SK-N-SH (cell line): ENCODE measurements at regions not wholly inside any gene's neighbourhood (a gene's known extent, or its start where the extent isn't known, plus 50 kb on each side); places are given as distances from the start of the nearest gene placed in this dataset.

Source experiments
- EP300 ChIP-seq, 2 experiments: IDR thresholded peaks; 2 replicates each; pipeline versions ENCODE4 v1.4.0 to v1.6.1; 2012; ENCODE audit warnings: borderline replicate concordance in 1 of 2, low read depth in 1 of 2, low read length in 1 of 2
- YY1 ChIP-seq: IDR thresholded peaks from 2 replicates; pipeline ENCODE4 v1.4.0; 2012; ENCODE audit warnings: low read depth, mild to moderate bottlenecking

- TF ChIP-seq YY1 (no peak), EP300 (IDR thresholded peaks at IDR 0.05; ENCODE audit: borderline replicate concordance in 1 of 2, low read depth in 1 of 2, low read length in 1 of 2) (no peak)
Measured at GRCh38 chr21:25489673-25490072, 117.6 kb downstream of the MRPL39 start.
